K562 (cell line): ENCODE measurements at regions not wholly inside any gene's neighbourhood (a gene's known extent, or its start where the extent isn't known, plus 50 kb on each side); places are given as distances from the start of the nearest gene placed in this dataset.

Experiments
- CCNT2 ChIP-seq: IDR thresholded peaks from 2 replicates; pipeline ENCODE4 v1.6.1; 2011; ENCODE audit warnings: borderline replicate concordance, low read depth, mild to moderate bottlenecking, moderate library complexity, mixed read lengths, low read length; ENCODE audit not compliant: insufficient read length; ENCODE audit errors: extremely low read depth
- FOXA3 ChIP-seq, 2 experiments: fragments of 450-650 bp in 1 of 2; sonication (generic) in 1 of 2; formaldehyde crosslinking; IDR thresholded peaks in 1 of 2; conservative IDR thresholded peaks in 1 of 2; 2 replicates each; pipeline versions ENCODE4 v1.4.0 to v1.8.0; 2020 to 2022; ENCODE audit warnings: mild to moderate bottlenecking in 2 of 2, missing genetic modification reagents in 1 of 2
- HLTF ChIP-seq: fragments of 450-650 bp; IDR thresholded peaks from 2 replicates; pipeline ENCODE4 v1.6.1; 2016
- LCOR ChIP-seq: sonication (generic); formaldehyde crosslinking; IDR thresholded peaks from 2 replicates; pipeline ENCODE4 v1.8.0; 2022; ENCODE audit warnings: mild to moderate bottlenecking, missing genetic modification reagents
- MED1 ChIP-seq: sonication (generic); formaldehyde crosslinking; IDR thresholded peaks from 2 replicates; pipeline ENCODE4 v1.8.1; 2023; ENCODE audit warnings: missing genetic modification reagents, borderline replicate concordance
- NFE2 ChIP-seq: IDR thresholded peaks from 2 replicates; pipeline ENCODE4 v1.6.1; 2014; ENCODE audit warnings: antibody characterized with exemption, low read depth
- RFX5 ChIP-seq: IDR thresholded peaks from 2 replicates; pipeline ENCODE4 v1.6.1; 2011; ENCODE audit warnings: low read depth, mild to moderate bottlenecking, improper control_type of control experiment, low read length
- SAFB2 ChIP-seq: fragments of 200-400 bp; formaldehyde crosslinking; IDR thresholded peaks from 2 replicates; pipeline ENCODE4 v1.6.1; 2018; ENCODE audit warnings: borderline replicate concordance, low read length, low read depth, moderate library complexity; ENCODE audit not compliant: severe bottlenecking
- SMAD2 ChIP-seq: fragments of 150-350 bp; IDR thresholded peaks from 2 replicates; pipeline ENCODE4 v1.6.1; 2014; ENCODE audit warnings: low read depth, mild to moderate bottlenecking, low read length
- ZBTB2 ChIP-seq: fragments of 450-650 bp; IDR thresholded peaks from 2 replicates; pipeline ENCODE4 v1.6.1; 2016; ENCODE audit warnings: antibody characterized with exemption
- ZBTB40 ChIP-seq, 2 experiments: fragments of 450-650 bp in 1 of 2; sonication (generic) in 1 of 2; formaldehyde crosslinking in 1 of 2; IDR thresholded peaks; 2 replicates each; pipeline versions ENCODE4 v1.7.1 to v1.9.0; 2016 to 2022; ENCODE audit warnings: inconsistent platforms in 1 of 2, mild to moderate bottlenecking in 1 of 2, missing genetic modification reagents in 1 of 2
- ZNF197 ChIP-seq: fragments of 200-800 bp; sonication (Bioruptor generic); IDR thresholded peaks from 2 replicates; pipeline ENCODE4 v1.6.1; 2016; ENCODE audit warnings: low read depth, missing genetic modification characterization, missing compliant biosample characterization
- TF ChIP-seq, protein P1 (sequence below): fragments of 450-650 bp; conservative IDR thresholded peaks from 2 replicates; pipeline ENCODE4 v1.6.1; 2016; ENCODE audit warnings: missing genetic modification characterization, low read depth, mild to moderate bottlenecking, missing compliant biosample characterization, moderate library complexity

DNA sequence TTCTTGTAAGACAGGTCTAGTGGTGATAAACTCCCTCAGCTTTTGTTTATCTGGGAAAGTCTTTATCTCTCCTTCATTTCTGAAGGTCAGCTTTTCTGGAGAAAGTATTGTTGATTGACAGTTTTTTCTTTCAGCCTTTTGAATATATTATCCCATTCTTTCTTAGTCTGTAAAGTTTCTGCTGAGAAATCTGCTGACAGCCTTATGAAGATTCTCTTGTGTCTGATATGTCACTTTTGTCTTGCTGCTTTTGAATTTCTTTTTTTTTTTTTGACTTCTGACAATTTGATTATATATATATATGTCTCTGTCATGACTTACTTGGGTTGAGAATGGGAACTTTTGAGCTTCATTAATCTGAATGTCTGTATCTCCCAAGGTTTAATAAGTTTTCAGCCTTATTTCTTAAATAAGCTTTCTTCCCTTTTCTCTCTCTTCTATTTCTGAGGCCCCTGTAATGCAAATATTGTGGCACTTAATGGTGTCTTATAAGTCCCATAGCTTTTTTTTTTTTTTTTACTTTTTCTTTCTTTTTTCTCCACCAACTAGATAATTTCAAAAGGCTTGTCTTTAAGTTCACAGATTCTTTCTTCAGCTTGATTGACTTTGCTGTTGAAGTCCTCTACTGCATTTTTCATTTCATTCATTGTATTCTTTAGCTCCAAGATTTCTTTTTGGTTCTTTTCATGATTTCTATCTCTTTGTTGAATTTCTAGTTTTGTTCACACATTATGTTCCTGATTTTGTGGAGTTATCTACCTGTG lies 81.4 kb upstream of the IL6 start (continued):
- TF ChIP-seq FOXA3 (CRISPR knock-in tag; conservative IDR thresholded peaks at IDR 0.05 in 1 of 2, IDR thresholded peaks at IDR 0.05 in 1 of 2) (no peak), ZNF197 (CRISPR knock-in tag) (no peak), RFX5 (no peak), SMAD2 (no peak), HLTF (peak; percentile 85), CCNT2 (no peak), SAFB2 (no peak), ZBTB40 (IDR thresholded peaks at IDR 0.05) (no peak), ZBTB40 (CRISPR knock-in tag; IDR thresholded peaks at IDR 0.05) (no peak), NFE2 (no peak), ZBTB2 (no peak), MED1 (CRISPR knock-in tag) (no peak), LCOR (CRISPR knock-in tag) (no peak)
- TF ChIP-seq, protein P1, sequence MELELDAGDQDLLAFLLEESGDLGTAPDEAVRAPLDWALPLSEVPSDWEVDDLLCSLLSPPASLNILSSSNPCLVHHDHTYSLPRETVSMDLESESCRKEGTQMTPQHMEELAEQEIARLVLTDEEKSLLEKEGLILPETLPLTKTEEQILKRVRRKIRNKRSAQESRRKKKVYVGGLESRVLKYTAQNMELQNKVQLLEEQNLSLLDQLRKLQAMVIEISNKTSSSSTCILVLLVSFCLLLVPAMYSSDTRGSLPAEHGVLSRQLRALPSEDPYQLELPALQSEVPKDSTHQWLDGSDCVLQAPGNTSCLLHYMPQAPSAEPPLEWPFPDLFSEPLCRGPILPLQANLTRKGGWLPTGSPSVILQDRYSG, result no peak
